Activated naive CD8-positive, alpha-beta T cell treated with anti-CD3 and anti-CD28 coated beads, Interleukin-2, amount 50 U/mL, for 16 hours (primary cell): ENCODE measurements at regions not wholly inside any gene's neighbourhood (a gene's known extent, or its start where the extent isn't known, plus 50 kb on each side); places are given as distances from the start of the nearest gene placed in this dataset.
"Not testable (repeated sequence)": the region's sequence is repeated elsewhere in the genome, so short reads cannot be mapped to it uniquely, and the experiment has no call there.

Experiments used
- DNase-seq: peaks from one replicate; pipeline ENCODE4 v3.0.0-alpha.2; 2020; ENCODE audit warnings: low read depth, low spot score

DNA sequence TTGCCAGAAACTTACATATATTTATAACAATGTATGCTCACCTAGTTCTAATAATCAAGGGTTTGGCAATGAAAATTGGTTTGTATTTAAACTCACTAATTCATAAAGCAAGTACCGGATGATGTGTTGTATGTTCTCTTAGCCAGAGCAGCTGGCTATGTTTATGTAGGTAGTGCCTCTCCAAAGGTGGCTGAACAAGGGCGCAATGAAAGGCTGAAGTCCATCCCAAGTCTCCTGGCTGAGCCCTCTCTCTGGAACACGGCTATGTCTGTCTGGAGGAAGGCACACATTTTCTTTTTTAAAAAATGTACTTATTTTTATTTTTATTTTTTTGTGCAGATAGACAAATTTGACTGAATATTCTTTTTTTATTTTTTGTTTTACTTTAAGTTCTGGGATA lies 141.2 kb upstream of the DAB2 start:
- no peak for DNase-seq

DNA sequence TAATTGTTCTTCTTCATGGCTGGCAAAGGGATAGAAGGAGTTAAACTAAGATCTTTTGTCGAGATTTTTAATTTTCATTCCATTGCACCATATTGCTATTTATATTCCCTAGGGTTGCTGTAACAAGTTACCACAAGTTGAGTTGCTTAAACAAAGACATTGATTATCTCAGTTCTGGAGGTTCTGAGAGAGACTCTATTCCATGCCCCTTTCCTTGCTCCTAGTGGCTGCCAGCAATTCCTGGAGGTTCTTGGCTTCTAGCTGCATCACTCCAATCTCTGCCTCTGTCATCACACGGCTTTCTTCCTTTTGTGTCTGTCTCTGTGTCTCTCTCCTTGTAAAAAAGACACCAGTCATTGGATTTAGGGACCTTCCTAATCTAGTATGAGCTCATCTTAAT lies 136.6 kb upstream of the DAB2 start:
- DNase-seq, result no peak

GRCh38 chr5:39560726-39561125 lies 135.9 kb upstream of the DAB2 start:
- DNase-seq, result no peak

DNA sequence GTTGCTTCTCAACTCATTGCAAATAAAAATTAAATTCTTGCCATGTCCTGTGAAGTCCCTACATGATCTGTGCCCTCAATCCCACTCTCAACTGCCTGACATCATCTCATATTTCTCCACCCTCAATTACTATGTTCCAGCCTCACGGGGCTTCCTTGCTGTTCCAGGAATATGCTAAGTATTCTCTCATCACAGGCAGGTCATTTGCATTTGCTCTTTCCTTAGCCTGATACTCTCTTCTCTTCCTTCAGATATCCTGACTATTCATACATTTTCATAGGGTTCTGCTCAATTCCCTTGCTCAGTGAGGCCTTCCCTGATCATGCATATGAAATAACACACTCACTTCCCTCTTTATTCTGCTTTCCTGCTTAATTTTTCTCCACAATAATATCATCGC lies 135.1 kb upstream of the DAB2 start:
- no peak for DNase-seq

GRCh38 chr5:39558541-39558940 lies 133.8 kb upstream of the DAB2 start:
- no peak for DNase-seq

DNA sequence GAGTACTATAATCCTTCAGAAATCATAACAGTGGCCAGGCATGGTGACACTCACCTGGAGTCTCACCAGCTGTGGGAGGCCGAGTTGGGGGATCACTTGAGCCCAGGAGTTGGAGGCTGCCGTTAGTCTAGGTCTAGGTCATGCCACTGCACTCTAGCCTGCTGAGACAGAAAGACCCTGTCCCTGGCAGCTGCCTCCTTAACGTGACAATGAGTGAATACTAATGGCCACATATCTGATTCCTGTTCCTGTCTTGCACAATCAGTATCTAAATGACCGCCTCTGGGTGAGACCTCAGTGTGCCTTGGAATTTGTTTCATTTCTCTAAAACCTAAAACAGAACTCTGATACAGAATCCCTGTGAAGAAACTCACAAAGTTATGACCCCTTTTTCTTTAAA lies 131.0 kb upstream of the DAB2 start:
- DNase-seq, result no peak

GRCh38 chr5:39547553-39548154 lies 122.9 kb upstream of the DAB2 start:
- DNase-seq, result no peak

DNA sequence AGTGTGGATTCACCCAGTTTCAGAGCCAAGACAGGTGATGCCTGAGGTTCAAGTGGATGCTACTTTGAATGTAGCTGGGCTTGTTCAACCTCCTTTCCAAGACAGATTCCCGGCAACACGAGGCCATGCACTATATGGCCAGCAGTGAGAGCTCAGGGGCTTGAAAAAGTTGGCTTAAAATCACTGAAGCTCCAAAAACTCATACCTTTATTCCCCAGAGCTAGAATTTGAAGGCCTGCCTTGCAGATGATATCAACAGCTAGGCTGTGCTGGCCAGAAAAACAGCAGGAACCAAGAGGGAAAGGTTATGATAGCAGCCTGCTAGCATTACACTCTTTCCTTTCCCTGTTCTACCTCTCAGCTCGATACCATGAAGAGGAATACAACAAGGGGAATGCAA lies 120.2 kb upstream of the DAB2 start:
- no peak for DNase-seq

DNA sequence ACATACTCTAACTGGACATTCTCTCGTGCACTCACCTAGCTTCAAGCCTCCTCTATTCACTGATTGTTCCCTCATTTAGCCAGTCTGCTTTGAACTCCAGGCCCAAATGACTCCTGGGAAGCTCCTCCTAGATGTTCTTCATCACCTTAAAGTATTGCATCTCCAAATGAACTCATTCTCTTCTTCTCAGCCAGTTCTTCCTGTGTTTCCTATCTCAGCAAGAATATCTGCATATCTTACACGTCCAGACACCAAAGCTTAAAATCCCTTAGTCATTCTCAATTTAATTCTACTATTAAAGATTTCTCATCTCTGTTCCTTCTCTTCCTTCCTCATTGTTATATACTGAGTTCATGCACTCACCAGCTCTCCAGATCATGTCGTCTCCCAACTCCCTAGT lies 118.6 kb upstream of the DAB2 start:
- DNase-seq, result no peak

- DNase-seq, result no peak
Observed at GRCh38 chr5:39542511-39543285, 117.9 kb upstream of the DAB2 start.

GRCh38 chr5:39541920-39542319 lies 117.1 kb upstream of the DAB2 start:
- DNase-seq, result no peak

- no peak for DNase-seq
Observed at GRCh38 chr5:39539470-39539869, 114.7 kb upstream of the DAB2 start.

- DNase-seq, result no peak
Observed at GRCh38 chr5:39534690-39535089, 109.9 kb upstream of the DAB2 start.

DNA sequence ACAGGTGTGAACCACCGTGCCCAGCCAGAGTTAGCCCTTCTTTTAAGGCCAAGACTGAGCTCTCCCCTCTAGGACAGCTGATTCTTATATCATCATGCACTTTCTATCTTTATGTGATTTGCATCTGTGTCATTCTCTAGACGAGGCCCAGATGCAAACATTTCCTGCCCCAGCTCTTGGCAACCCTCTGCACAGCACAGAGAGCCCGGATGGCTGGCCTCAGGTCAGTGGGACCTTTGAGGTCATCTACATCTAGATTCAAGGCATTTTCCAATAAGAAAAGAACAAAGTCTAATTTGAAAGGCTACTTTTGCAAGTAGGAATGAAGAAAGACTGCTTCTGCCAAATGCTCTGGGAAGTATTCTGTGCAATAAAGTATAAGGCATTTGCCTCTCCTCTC lies 109.0 kb upstream of the DAB2 start:
- no peak for DNase-seq

DNA sequence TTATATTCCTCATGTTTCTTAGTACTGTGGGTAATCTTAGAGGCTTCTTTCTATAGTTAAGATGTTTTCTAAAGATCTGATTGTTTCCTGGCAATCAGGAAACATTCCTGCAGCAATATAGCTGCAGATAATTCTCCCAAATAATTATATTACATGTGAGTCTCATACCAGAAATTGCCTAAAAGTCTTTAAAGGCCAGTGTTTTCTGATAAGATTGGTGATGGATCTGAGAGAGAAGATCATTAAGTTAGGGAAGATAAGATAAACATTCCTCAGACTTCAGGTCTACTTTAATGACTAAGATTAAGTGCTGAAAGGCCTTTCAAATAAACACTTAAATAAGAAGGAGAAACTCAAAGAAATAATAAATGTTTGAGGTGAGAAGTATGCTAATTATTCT lies 107.7 kb upstream of the DAB2 start:
- DNase-seq, result no peak

DNA sequence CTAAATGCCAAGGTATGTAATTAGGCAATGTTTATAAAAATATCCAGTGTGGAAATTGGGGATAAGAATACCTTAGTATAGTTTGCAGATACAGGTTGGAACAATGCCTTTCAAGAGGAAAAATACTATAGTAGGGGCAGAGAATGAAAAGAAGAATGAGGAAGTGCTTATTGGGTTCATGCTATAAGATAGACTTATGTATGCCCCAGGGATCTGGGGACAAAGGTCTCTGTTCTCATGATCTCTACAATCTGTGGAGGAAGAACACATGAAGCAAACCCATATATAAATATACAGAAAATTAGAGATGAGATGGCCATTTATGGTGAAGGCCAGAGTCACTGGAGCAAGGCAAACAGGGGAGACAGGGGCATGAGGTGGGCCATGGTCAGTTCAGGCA lies 106.5 kb upstream of the DAB2 start:
- DNase-seq, result no peak

DNA sequence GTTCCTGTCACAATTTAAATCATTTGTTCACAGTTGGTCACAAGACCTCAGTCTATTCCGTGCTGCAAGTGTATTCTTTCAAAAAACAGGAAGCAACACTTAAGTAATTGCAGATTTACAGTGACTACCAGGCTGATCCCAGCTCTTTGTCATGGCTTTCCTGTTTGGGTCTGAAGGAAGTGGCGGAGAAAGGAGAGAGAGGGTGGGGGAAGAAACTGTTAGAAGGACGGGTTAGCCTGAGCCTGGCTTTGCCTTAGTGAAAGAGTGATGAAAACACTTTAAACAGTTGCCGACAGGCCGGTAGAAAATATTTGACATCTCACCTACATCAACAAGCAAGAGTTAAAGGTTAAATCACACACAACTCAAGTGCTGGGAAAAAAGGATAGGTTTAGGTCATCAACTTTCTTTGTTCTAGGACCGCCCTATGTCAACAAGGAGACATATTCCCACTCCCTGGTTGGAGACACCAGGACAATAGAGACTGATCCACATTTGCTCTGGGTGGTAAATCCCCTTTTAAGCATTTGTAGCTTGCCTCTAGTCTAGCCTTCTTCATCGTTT lies 102.2 kb upstream of the DAB2 start:
- no peak for DNase-seq

GRCh38 chr5:39525781-39526180 lies 101.0 kb upstream of the DAB2 start:
- not testable (repeated sequence) for DNase-seq

- no peak for DNase-seq
Observed at GRCh38 chr5:39525271-39525670, 100.5 kb upstream of the DAB2 start.

GRCh38 chr5:39523821-39524220 lies 99.0 kb upstream of the DAB2 start:
- no peak for DNase-seq

DNA sequence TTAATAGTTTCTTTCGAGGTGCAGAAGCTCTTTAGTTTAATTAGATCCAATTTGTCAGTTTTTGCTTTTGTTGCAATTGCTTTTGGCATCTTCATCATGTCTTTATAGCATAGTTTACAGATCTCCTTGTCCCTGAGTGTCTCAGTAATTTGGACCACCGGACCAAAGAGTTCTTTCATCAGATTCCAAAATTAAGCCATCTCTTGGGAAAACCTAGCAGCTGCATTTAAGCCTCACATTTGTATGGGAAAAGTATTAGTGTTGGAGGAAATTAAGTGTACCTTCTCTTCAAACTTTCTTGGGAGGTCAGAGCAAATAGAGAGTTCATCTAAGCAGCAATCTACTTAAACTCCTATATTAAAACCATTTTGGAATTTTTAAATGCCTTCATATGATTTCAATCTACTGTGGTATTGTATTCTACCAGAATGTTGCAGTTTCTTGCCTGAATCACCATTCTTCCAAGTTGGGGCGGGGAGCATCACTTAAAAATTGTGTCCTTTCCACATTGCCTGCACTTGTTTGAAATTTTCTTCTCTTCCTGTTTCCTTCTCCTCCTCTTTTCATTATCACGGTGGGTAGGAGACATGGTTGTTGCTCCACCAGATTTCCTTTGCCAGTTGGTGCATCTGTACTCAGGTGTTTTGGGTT lies 97.3 kb upstream of the DAB2 start:
- DNase-seq, result no peak

DNA sequence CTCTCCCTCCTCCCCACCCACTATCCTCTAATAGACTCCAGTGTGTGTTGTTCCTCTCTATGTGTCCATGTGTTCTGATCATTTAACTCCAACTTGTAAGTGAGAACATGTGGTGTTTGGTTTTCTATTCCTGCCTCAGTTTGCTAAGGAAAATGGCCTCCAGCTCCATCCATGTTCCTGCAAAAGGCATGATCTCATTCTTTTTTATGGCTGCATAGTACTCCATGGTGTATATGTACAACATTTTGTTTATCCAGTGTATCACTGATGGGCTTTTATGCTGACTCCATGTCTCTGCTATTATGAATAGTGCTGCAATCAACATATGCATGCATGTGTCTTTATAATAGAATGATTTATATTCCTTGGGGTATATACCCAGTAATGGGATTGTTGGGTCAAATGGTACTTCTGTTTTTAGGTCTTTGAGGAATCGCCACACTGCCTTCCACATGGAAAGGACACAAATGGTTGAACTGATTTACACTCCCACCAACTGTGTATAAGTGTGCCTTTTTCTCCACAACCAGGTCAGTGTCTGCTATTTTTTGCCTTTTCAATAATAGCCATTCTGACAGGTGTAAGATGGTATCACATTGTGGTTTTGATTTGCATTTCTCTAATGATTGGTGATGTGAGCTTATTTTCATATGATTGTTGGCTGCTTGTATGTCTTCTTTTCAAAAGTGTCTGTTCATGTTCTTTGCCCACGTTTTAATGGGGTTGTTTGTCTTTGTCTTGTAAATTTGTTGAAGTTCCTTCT lies 96.5 kb upstream of the DAB2 start:
- DNase-seq, result no peak
